ENCODE measurements at regions not wholly inside any gene's neighbourhood (a gene's known extent, or its start where the extent isn't known, plus 50 kb on each side); places are given as distances from the start of the nearest gene placed in this dataset.
A peak's percentile ranks its signal among the peaks of the same experiment; 100 is the strongest.

- ATAC-seq (ENCODE audit: low read depth), result peak; percentile 56
- Histone ChIP-seq H2AK5ac (ENCODE audit: low read depth, low read length) (no peak overlapping the region), H3K9ac (ENCODE audit: low read depth, low read length) (no peak overlapping the region), H4K20me1 (ENCODE audit: insufficient read depth, low read length) (no peaks in the 10 kb centered on the region), H3K23ac (ENCODE audit: low read depth, low read length) (no peak overlapping the region), H2BK15ac (ENCODE audit: low read depth, low read length) (no peak overlapping the region), H3K4me1 (ENCODE audit: control insufficient read depth, insufficient read depth, low read length) (peaks cover 18% of the 10 kb centered on the region), H2AK9ac (replicated peaks; ENCODE audit: low read depth, low read length, poor library complexity) (no peak overlapping the region), H3K9me1 (ENCODE audit: insufficient read depth, low read length) (peaks cover 4% of the 10 kb centered on the region), H4K91ac (ENCODE audit: insufficient read depth, low read depth, low read length) (no peak overlapping the region), H3K27ac (ENCODE audit: insufficient read depth, low read length) (peak overlapping the region; percentile 8; the same call in 1 of the 2 replicates), H2BK5ac (ENCODE audit: low read depth, low read length, poor library complexity, severe bottlenecking) (peak overlapping the region; percentile 92), H3K36me3 (ENCODE audit: control insufficient read depth, insufficient read depth, low read length) (no peaks in the 10 kb centered on the region), H3K27me3 (ENCODE audit: control insufficient read depth, insufficient read depth, low read length) (no peaks in the 10 kb centered on the region), H4K5ac (ENCODE audit: low read depth, low read length) (peak overlapping the region; percentile 58; the same call in 1 of the 2 replicates), H3K4ac (ENCODE audit: low read depth, low read length) (peak overlapping the region; percentile 48; the same call in 1 of the 2 replicates), H4K8ac (ENCODE audit: low read depth in 2 of 2, low read length in 2 of 2) (peak overlapping the region in 1 of 2 experiments; percentile 56; a peak in 1 of 4 replicates), H2BK20ac (ENCODE audit: low read depth, low read length) (peak overlapping the region; percentile 44; the same call in 1 of the 2 replicates), H2AFZ (replicated peaks; ENCODE audit: low read length, poor library complexity) (no peak overlapping the region), H3K4me2 (ENCODE audit: low read depth, low read length) (no peak overlapping the region), H3K14ac (replicated peaks; ENCODE audit: low read depth, low read length) (0 out of 2 replicates have a peak overlapping the region, but pooled peaks have one; percentile 42), H3K56ac (ENCODE audit: extremely low read depth, insufficient read depth, low read length) (no peak overlapping the region), H3K4me3 (ENCODE audit: insufficient read depth, low read depth, low read length) (no peak overlapping the region), H2BK120ac (ENCODE audit: low read depth, low read length) (peak overlapping the region; percentile 49; the same call in 1 of the 2 replicates), H3K18ac (ENCODE audit: low read depth, low read length) (peak overlapping the region; percentile 30; the same call in 1 of the 2 replicates), H3K79me1 (ENCODE audit: low read depth in 1 of 2, low read length in 2 of 2) (no peaks in the 10 kb centered on the region), H3K9me3 (ENCODE audit: control insufficient read depth, insufficient read depth, low read length) (no peaks in the 10 kb centered on the region)
- ChIA-PET CTCF (interaction anchor here (1.5 kb wide), 1 partner anchor 39 kb away, joined by 3 read pairs; no protein-coding TSS in a partner anchor), POLR2A (ENCODE audit: unreplicated experiment) (no interaction called here)
- dilution Hi-C loops (cut with HindIII; ENCODE audit: low sequenced_read_pairs, unreplicated experiment) (no loop called here), intact Hi-C loops (cut with micrococcal nuclease) (loop anchor here (5.0 kb wide), 1 partner anchor 39 kb away; no protein-coding TSS in a partner anchor), in situ Hi-C loops (cut with MboI; ENCODE audit: low sequenced_read_pairs) (no loop called here)
- DNase-seq, result peak; percentile 52
- TF ChIP-seq FOS (IDR thresholded peaks at IDR 0.05; ENCODE audit: low read depth, low read length) (no peak), RAD21 (IDR thresholded peaks at IDR 0.05; ENCODE audit: low read length) (no peak), CEBPB (IDR thresholded peaks at IDR 0.05; ENCODE audit: low read depth, low read length) (peak; percentile 65)
- BruUV-seq (replicated peaks), result no TSS peak
Measured at GRCh38 chr20:11853359-11853758, 64.3 kb upstream of the BTBD3 start.
